ENCODE measurements at regions not wholly inside any gene's neighbourhood (a gene's known extent, or its start where the extent isn't known, plus 50 kb on each side); places are given as distances from the start of the nearest gene placed in this dataset.

- 0% methylated on average over 2 of the region's 2 CpGs for WGBS (ENCODE audit: insufficient coverage, low coverage, missing lambda C conversion rate)
- H3K4me2 ChIP-seq (ENCODE audit: insufficient read depth, low read length): no peak overlapping the region
- intact Hi-C loops (cut with micrococcal nuclease): no loop called here
- no peak overlapping the region for H3K9ac ChIP-seq (ENCODE audit: insufficient read depth in 1 of 2, low read depth in 2 of 2, low read length in 2 of 2)
- no peak overlapping the region for H3K27ac ChIP-seq (ENCODE audit: extremely low read depth, low read depth, low read length)
- no peaks in the 10 kb centered on the region for H3K4me1 ChIP-seq (replicated peaks in 1 of 2; ENCODE audit: control insufficient read depth in 2 of 2, insufficient read depth in 2 of 2, low read length in 2 of 2)
- TF ChIP-seq ZC3H4 (CRISPR knock-in tag; IDR thresholded peaks at IDR 0.05; ENCODE audit: borderline replicate concordance) (no peak), PREB (CRISPR knock-in tag; IDR thresholded peaks at IDR 0.05) (no peak), ZBTB7A (IDR thresholded peaks at IDR 0.05; ENCODE audit: borderline replicate concordance, control insufficient read depth, low read depth, low read length) (no peak), JUND (IDR thresholded peaks at IDR 0.05; ENCODE audit: borderline replicate concordance, low read depth, low read length) (no peak), JUND (tag; IDR thresholded peaks at IDR 0.05; ENCODE audit: borderline replicate concordance, low read depth, low read length) (no peak), HINFP (tag; conservative IDR thresholded peaks at IDR 0.05; ENCODE audit: low read depth) (no peak), FOXP4 (CRISPR knock-in tag; IDR thresholded peaks at IDR 0.05; ENCODE audit: borderline replicate concordance) (no peak), ZNF695 (CRISPR knock-in tag; IDR thresholded peaks at IDR 0.05) (no peak), ZNF197 (CRISPR knock-in tag; IDR thresholded peaks at IDR 0.05; ENCODE audit: low read depth) (no peak), SNRNP70 (optimal IDR thresholded peaks at IDR 0.05; ENCODE audit: low read depth, low read length) (no peak), FIP1L1 (IDR thresholded peaks at IDR 0.05; ENCODE audit: low read depth, low read length, poor library complexity, severe bottlenecking) (no peak), BDP1 (IDR thresholded peaks at IDR 0.05; ENCODE audit: insufficient read depth, insufficient read length) (no peak), SMAD4 (CRISPR knock-in tag; conservative IDR thresholded peaks at IDR 0.05) (no peak), CHD1 (IDR thresholded peaks at IDR 0.05; ENCODE audit: low read length) (no peak), HDAC8 (tag; IDR thresholded peaks at IDR 0.05) (no peak)
- in situ Hi-C loops (cut with MboI): no loop called here
- no peak overlapping the region for H3K4me3 ChIP-seq
- H3K9me1 ChIP-seq (ENCODE audit: control insufficient read depth, insufficient read depth, low read length): no peaks in the 10 kb centered on the region
- no peaks in the 10 kb centered on the region for H3K79me2 ChIP-seq (ENCODE audit: control insufficient read depth, insufficient read depth, low read length)
- DNase-seq (ENCODE audit: extremely low read depth in 1 of 4, low spot score in 3 of 4) (no peak), FAIRE-seq (no peak), ATAC-seq (no peak)
- BruUV-seq (replicated peaks): no TSS peak
- POLR2A ChIA-PET: no interaction called here
- CTCF ChIA-PET (ENCODE audit: low intra/inter-chr PET ratio): no interaction called here
- no peak overlapping the region for H2AFZ ChIP-seq (ENCODE audit: low read depth, low read length)
- H3K9me3 ChIP-seq (replicated peaks; ENCODE audit: control insufficient read depth, insufficient read depth, low read depth, low read length): no peaks in the 10 kb centered on the region
- no peaks in the 10 kb centered on the region for H3K27me3 ChIP-seq (ENCODE audit: control insufficient read depth in 2 of 2, insufficient read depth in 2 of 2, low read length in 2 of 2)
- H4K20me1 ChIP-seq (replicated peaks; ENCODE audit: control insufficient read depth, insufficient read depth, low read length): no peaks in the 10 kb centered on the region
- no peaks in the 10 kb centered on the region for H3K36me3 ChIP-seq (ENCODE audit: control insufficient read depth, insufficient read depth, low read length)
Measured at GRCh38 chr11:107136892-107137291, 118.6 kb upstream of the GUCY1A2 start.
